Mesothelial cell of epicardium (in vitro differentiated cells): ENCODE measurements at regions not wholly inside any gene's neighbourhood (a gene's known extent, or its start where the extent isn't known, plus 50 kb on each side); places are given as distances from the start of the nearest gene placed in this dataset.

Source experiments
- DNase-seq, 2 experiments: peaks; one replicate each; pipeline ENCODE4 v3.0.0; 2021; ENCODE audit warnings: low spot score in 2 of 2; ENCODE audit not compliant: unreplicated experiment in 2 of 2
- H3K27ac Mint-ChIP-seq: 2 replicates; pipeline ENCODE4 v1.8.0; 2021; ENCODE audit warnings: mixed read lengths
- H3K27me3 Mint-ChIP-seq: 2 replicates; pipeline ENCODE4 v1.8.0; 2021; ENCODE audit warnings: low read depth, mixed read lengths
- H3K36me3 Mint-ChIP-seq: 2 replicates; pipeline ENCODE4 v1.8.0; 2021; ENCODE audit warnings: mixed read lengths
- H3K4me1 Mint-ChIP-seq: 2 replicates; pipeline ENCODE4 v1.8.0; 2021; ENCODE audit warnings: mixed read lengths
- H3K4me3 Mint-ChIP-seq: 2 replicates; pipeline ENCODE4 v1.8.0; 2021; ENCODE audit warnings: mild to moderate bottlenecking, moderate library complexity, mixed read lengths
- H3K9me3 Mint-ChIP-seq: 2 replicates; pipeline ENCODE4 v1.8.0; 2021; ENCODE audit warnings: mixed read lengths
- TF ChIP-seq, protein P1 (sequence below): fragments of 200-600 bp; sonication (generic); IDR thresholded peaks from one replicate; pipeline ENCODE4 v1.5.0; 2021; ENCODE audit warnings: antibody characterized with exemption; ENCODE audit not compliant: unreplicated experiment

GRCh38 chr2:84029903-84030575 lies 429.0 kb downstream of the SUCLG1 start:
- Mint-ChIP-seq H3K4me1 (peaks cover 4% of the 10 kb centered on the region), H3K4me3 (no peak overlapping the region), H3K36me3 (no peaks in the 10 kb centered on the region), H3K27me3 (peaks cover 48% of the 10 kb centered on the region), H3K27ac (no peak overlapping the region), H3K9me3 (no peaks in the 10 kb centered on the region)
- TF ChIP-seq, protein P1, sequence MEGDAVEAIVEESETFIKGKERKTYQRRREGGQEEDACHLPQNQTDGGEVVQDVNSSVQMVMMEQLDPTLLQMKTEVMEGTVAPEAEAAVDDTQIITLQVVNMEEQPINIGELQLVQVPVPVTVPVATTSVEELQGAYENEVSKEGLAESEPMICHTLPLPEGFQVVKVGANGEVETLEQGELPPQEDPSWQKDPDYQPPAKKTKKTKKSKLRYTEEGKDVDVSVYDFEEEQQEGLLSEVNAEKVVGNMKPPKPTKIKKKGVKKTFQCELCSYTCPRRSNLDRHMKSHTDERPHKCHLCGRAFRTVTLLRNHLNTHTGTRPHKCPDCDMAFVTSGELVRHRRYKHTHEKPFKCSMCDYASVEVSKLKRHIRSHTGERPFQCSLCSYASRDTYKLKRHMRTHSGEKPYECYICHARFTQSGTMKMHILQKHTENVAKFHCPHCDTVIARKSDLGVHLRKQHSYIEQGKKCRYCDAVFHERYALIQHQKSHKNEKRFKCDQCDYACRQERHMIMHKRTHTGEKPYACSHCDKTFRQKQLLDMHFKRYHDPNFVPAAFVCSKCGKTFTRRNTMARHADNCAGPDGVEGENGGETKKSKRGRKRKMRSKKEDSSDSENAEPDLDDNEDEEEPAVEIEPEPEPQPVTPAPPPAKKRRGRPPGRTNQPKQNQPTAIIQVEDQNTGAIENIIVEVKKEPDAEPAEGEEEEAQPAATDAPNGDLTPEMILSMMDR = no peak
- DNase-seq = no peak

DNA sequence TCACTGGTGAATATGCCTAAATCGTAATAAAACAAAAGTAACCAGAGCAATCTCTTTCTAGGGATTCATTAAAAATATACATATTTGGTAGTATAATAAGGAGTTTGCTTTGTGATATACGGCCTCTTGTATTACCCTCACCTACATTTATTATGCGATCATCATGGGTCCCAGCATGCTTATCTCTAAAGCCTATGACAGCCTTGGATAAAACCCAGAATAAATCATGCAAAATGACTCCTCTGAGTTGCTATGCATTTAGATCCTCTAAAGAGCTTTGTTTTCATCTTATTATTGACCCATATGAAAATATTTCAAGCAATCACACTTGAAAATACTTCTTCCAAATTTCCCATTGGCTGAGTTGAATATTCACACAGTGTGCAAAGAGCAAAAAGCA lies 432.3 kb downstream of the SUCLG1 start:
- TF ChIP-seq, protein P1 = no peak
- Mint-ChIP-seq H3K27me3 (peaks cover 29% of the 10 kb centered on the region), H3K4me1 (peaks cover 4% of the 10 kb centered on the region), H3K9me3 (no peaks in the 10 kb centered on the region), H3K36me3 (no peaks in the 10 kb centered on the region), H3K4me3 (no peak overlapping the region), H3K27ac (no peak overlapping the region)
- DNase-seq = no peak

GRCh38 chr2:84022810-84023431 lies 436.2 kb downstream of the SUCLG1 start:
- H3K27me3 Mint-ChIP-seq = peaks cover 15% of the 10 kb centered on the region
- no peak for DNase-seq

DNA sequence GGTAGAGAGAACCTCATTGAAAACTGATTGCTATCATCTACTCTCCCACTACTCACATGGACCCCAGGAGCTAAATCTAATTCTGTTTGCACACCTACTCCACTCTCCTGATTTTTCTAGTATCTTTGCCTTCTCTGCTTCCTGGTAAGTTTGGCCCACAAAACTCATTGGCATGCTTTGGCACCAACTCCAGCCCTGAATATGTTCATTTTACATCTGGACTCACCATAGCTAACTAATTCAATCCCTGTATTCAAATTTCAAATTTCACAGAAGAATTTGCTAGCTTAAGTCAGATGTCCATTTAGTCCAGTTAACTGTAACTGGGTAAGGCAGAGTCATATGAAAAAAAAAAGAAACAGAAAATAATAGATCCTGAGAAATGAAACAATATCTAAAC lies 442.1 kb downstream of the SUCLG1 start:
- H3K4me1 Mint-ChIP-seq = no peaks in the 10 kb centered on the region
- DNase-seq = no peak
- peaks cover 2% of the 10 kb centered on the region for H3K27me3 Mint-ChIP-seq
- H3K27ac Mint-ChIP-seq = no peak overlapping the region
- peaks cover 5% of the 10 kb centered on the region for H3K9me3 Mint-ChIP-seq
- no peaks in the 10 kb centered on the region for H3K36me3 Mint-ChIP-seq
- no peak overlapping the region for H3K4me3 Mint-ChIP-seq
- TF ChIP-seq, protein P1 = no peak

More at GRCh38 chr2:84022810-84023431, 436.2 kb downstream of the SUCLG1 start:
- H3K9me3 Mint-ChIP-seq = no peaks in the 10 kb centered on the region
- TF ChIP-seq, protein P1 = peak; percentile 73
- no peak overlapping the region for H3K4me3 Mint-ChIP-seq
- no peaks in the 10 kb centered on the region for H3K36me3 Mint-ChIP-seq
- H3K4me1 Mint-ChIP-seq = no peaks in the 10 kb centered on the region
- H3K27ac Mint-ChIP-seq = no peak overlapping the region

- H3K27ac Mint-ChIP-seq = no peak overlapping the region
- H3K4me1 Mint-ChIP-seq = no peaks in the 10 kb centered on the region
- no peak overlapping the region for H3K4me3 Mint-ChIP-seq
- H3K36me3 Mint-ChIP-seq = no peaks in the 10 kb centered on the region
- peaks cover 2% of the 10 kb centered on the region for H3K27me3 Mint-ChIP-seq
- DNase-seq = no peak
- TF ChIP-seq, protein P1 = no peak
- H3K9me3 Mint-ChIP-seq = peaks cover 5% of the 10 kb centered on the region
These were observed 442.9 kb downstream of the SUCLG1 start for GRCh38 chr2:84016183-84016582.
